ENCODE measurements at regions not wholly inside any gene's neighbourhood (a gene's known extent, or its start where the extent isn't known, plus 50 kb on each side); places are given as distances from the start of the nearest gene placed in this dataset.

DNA sequence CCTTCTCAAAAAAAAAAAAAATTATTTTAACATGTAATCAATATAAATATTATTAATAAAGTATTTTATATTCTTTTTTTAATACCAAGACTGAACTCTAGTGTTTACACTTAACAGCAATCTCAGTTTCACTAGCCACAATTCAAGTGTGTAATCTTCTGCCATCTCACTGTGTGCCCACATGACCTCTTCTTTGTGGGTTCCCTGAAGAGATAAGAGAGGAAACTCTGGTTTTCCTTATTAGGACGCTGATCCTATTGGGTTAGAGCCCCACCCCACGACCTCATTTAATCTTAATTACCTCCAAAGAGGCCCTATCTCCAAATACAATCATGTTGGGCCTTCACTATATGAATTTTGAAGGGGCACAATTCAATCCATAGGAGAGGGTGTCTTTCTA lies 177.6 kb downstream of the STK31 start:
- in situ Hi-C loops (cut with MboI; ENCODE audit: low sequenced_read_pairs) = no loop called here

- in situ Hi-C loops (cut with MboI; ENCODE audit: low sequenced_read_pairs) = no loop called here
Measured at GRCh38 chr7:23888958-23889357, 178.9 kb downstream of the STK31 start.

DNA sequence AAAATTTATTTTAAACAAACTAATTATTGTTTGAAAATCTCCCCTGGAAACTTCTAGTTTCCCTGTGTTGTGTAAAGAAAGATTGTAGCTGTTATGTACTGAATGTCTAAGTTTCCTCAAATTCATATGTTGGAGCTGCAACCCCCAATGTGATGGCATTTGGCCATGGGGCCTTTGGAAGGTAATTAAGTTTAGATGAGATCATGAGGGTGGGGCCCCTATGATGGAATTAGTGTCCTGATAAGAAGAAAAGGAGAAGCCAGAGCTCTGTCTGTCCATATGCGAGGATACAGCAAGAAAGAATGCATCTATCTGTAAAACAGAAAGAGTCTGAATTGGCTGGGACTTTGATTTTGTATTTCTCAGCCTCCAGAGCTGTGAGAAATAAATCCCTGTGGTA lies 179.5 kb downstream of the STK31 start:
- in situ Hi-C loops (cut with MboI; ENCODE audit: low sequenced_read_pairs) = no loop called here

DNA sequence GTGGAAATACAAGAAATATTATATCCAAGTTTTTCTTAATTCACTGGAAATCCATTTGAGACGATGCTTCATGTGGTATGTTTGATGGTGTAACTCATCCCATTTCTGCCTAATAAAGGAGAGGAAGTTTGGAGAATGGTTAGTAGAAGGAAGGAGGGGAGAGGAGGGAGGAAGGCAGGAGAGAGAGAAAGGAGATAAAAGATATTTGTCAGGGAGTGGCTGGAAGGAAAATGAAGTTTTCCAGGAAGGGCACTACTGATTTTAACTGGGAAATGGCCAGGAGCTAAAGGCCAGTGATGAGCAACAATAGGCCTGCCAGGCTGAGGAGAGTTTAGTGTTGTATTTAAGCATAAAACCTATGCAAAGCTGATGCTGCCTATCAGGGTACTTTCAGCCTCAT lies 182.0 kb downstream of the STK31 start:
- in situ Hi-C loops (cut with MboI; ENCODE audit: low sequenced_read_pairs) = no loop called here

DNA sequence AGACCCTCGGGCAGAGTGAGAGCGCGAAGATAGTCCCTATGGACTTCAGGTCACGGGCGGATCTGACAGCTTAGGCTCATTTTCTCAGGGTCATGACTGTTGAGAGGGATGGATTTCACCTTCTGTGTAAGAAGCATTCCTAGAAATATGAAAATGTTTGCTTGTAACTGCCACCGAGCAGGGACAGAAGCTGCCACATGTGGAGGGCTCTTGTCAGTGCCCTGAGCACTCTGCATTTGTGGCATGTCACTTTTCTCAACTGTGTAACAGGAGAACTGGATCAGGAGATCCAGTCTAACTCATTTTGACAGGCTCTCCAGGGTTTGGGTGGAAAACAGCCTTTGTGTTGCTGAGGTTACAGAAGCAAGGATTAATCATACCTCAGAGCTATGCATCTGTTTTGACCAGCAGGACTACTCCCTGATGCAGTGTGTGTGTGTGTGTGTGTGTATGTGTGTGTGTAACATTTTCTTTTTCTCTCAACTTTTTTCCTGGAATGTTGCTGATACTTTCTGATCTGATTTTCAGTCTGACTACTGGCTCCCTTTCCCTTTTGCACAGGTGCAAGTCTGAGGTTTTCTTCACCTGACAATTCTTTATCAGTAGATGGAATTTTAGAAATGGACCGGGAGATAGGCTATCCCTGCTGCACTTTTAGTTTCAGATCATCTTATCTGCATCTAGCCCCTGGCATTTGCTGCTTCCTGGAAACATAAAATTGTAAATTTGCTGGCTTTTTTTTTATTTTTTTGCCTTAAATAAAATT lies 183.3 kb downstream of the STK31 start:
- in situ Hi-C loops (cut with MboI; ENCODE audit: low sequenced_read_pairs) = no loop called here

- in situ Hi-C loops (cut with MboI; ENCODE audit: low sequenced_read_pairs) = no loop called here
Measured at GRCh38 chr7:23893942-23894891, 184.2 kb downstream of the STK31 start.

DNA sequence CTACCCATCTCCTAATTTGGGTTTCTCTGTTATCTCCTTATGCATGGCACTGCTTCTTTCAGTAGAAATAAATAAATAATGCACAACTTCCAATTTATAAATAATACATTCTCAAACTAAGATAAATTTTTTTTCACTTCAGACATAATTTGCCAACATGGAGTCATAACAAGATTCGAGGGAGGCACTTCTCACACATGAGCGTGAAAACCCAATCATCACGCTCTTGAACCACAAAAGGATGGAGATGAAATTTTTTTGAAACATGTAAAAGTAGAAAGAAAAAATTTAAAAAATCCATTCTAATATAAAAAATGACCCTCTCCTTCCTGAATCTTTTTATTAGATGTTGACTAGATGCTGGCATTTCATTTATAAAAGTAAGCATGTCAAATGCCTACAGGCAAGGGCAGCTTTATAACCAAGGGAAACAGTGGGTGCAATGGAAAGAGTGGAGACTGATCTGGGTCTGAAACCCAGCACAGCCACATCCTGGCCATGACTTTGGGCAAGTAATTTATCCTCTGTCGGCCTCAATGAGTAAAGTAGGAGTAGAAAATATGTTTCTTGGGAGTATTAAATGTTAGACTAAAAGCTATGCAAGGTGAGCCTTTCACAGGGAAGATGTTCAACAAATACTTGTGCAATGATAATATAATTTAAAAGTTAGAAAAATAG lies 185.0 kb downstream of the STK31 start:
- in situ Hi-C loops (cut with MboI; ENCODE audit: low sequenced_read_pairs) = no loop called here

- in situ Hi-C loops (cut with MboI; ENCODE audit: low sequenced_read_pairs) = no loop called here
Measured at GRCh38 chr7:23895666-23896096, 185.7 kb downstream of the STK31 start.

GRCh38 chr7:23898619-23899018 lies 188.6 kb downstream of the STK31 start:
- in situ Hi-C loops (cut with MboI; ENCODE audit: low sequenced_read_pairs) = no loop called here

DNA sequence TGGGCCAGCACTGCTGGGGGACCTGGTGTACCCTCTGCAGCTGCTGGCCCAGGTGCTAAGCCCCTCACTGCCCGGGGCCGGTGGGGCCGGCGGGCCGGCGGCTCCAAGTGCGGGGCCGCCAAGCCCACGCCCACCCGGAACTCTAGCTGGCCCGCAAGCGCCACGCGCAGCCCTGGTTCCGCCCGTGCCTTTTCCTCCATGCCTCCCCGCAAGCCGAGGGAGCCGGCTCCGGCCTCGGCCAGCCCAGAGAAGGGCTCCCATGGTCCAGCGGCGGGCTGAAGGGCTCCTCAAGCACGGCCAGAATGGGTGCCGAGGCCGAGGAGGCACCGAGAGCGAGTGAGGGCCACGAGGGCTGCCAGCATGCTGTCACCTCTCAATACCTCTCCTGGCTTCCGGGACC lies 194.9 kb downstream of the STK31 start:
- in situ Hi-C loops (cut with MboI; ENCODE audit: low sequenced_read_pairs) = loop anchor here (25.0 kb wide), 1 partner anchor 93 kb away; no protein-coding TSS in a partner anchor

- in situ Hi-C loops (cut with MboI; ENCODE audit: low sequenced_read_pairs) = loop anchor here (25.0 kb wide), 1 partner anchor 95 kb away; no protein-coding TSS in a partner anchor
Measured at GRCh38 chr7:23907012-23907411, 197.0 kb downstream of the STK31 start.

DNA sequence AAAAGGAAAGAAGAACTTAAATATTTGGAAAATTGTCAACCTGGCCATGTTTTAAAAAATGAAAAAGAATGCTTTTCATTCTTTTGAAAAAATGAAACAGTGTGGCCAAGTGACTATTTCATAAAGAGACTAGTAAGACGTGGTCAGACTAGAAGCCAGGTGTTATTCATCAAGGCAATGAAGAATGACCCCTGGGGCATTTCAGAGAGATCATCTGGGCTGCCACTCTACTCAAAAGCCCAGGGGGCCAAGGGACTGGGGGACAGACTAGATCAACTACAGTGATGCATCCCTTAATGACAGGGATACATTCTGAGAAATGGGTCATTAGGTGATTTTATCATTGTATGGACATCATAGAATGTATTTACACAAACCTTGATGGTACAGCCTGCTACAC lies 199.4 kb downstream of the STK31 start:
- in situ Hi-C loops (cut with MboI; ENCODE audit: low sequenced_read_pairs) = loop anchor here (25.0 kb wide), 1 partner anchor 97 kb away; no protein-coding TSS in a partner anchor

GRCh38 chr7:23912065-23912464 lies 202.0 kb downstream of the STK31 start:
- in situ Hi-C loops (cut with MboI; ENCODE audit: low sequenced_read_pairs) = loop anchor here (25.0 kb wide), 1 partner anchor 100 kb away; no protein-coding TSS in a partner anchor

GRCh38 chr7:23913016-23913415 lies 203.0 kb downstream of the STK31 start:
- in situ Hi-C loops (cut with MboI; ENCODE audit: low sequenced_read_pairs) = loop anchor here (25.0 kb wide), 1 partner anchor 101 kb away; no protein-coding TSS in a partner anchor

DNA sequence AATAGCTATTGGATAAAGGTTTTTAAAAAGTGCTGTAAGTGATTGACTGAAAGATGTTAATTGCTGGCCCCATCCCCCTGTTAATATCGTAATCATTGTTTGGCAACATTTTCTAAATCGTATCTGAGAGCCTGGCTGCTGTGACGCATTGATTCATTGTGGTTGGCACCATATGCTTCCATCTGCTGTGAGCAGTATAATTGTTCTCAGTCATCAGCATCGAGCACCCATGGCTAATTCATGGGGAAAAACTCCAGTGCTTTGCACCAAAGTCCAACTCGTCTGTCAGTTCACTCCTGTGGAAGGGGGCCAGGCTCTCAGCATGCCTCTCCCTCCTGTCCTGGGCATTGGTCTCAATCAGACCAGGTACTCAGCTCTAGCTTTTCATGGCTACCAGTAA lies 205.2 kb downstream of the STK31 start:
- in situ Hi-C loops (cut with MboI; ENCODE audit: low sequenced_read_pairs) = loop anchor here (25.0 kb wide), 1 partner anchor 103 kb away; no protein-coding TSS in a partner anchor

DNA sequence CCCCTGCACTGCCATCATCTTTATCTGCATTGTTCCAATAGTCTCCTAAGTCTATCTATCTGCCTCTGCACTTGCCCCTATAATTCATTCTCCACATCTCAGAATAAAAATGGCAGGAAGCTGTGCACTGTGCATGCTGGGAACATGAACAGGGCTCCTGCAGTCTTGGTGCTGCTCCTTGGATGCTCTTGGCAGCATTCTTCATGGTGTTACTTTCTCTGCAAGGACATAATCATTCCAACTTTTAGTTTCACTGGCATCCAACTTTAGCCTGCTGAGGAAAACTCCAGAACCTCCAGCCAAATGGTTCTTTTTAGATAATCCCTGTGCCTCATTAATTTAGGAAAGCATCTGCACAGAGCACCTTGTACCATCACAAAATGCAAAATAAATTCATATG lies 208.3 kb downstream of the STK31 start:
- in situ Hi-C loops (cut with MboI; ENCODE audit: low sequenced_read_pairs) = loop anchor here (25.0 kb wide), 1 partner anchor 106 kb away; no protein-coding TSS in a partner anchor

DNA sequence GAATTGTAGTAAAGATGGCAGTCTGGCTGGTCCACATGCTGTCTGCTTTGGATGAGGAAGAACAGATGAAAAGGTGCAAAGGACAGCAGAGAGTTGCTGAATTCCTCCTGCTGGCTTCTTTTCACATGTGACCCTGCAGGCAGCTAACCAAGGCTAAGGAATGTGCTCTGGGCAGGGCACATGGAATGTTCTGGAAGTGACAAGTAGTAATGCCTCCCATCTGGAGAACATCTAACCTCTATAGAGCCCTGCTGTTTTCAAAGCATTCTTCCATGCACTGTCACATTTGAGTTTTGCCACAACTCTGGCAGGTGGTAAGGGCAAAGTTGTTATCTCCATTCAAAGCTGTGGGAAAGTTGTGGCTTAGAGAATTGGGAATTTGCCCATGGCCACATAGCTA lies 208.8 kb downstream of the STK31 start:
- in situ Hi-C loops (cut with MboI; ENCODE audit: low sequenced_read_pairs) = loop anchor here (25.0 kb wide), 1 partner anchor 107 kb away; no protein-coding TSS in a partner anchor

DNA sequence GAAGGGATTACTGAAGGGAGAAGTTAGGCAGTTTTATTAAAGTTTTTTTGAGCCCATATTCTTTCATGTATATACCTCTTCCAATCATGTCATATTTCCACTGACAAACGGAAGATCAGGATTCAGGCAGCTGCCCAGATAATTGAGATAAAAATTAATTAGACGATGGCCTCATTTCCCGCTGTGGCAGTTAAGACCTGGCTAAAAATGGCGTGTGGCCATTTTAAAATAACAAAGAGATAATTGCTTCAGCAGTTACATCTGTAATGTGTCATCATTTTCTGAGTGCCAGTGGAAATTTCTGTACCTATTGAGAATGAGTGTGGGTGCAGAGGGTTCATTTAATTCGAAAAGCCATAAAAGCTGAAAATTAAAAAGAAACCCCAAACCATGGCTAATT lies 215.1 kb downstream of the STK31 start:
- in situ Hi-C loops (cut with MboI; ENCODE audit: low sequenced_read_pairs) = no loop called here

- in situ Hi-C loops (cut with MboI; ENCODE audit: low sequenced_read_pairs) = no loop called here
Measured at GRCh38 chr7:23927709-23928417, 217.8 kb downstream of the STK31 start.

- in situ Hi-C loops (cut with MboI; ENCODE audit: low sequenced_read_pairs) = no loop called here
Measured at GRCh38 chr7:23928418-23928775, 218.4 kb downstream of the STK31 start.

Measured in HL-60/S4 treated with phorbol 12-myristate 13-acetate at 8.2 ng/mL for 4 days and 3 days (cell line).